Stimulated activated CD4-positive, alpha-beta T cell treated with anti-CD3 and anti-CD28 coated beads, Interleukin-12 subunit alpha, Interleukin-12 subunit beta, amount 100 ng/mL, for 48 hours (primary cell): ENCODE measurements at regions not wholly inside any gene's neighbourhood (a gene's known extent, or its start where the extent isn't known, plus 50 kb on each side); places are given as distances from the start of the nearest gene placed in this dataset.
"Not testable (repeated sequence)": the region's sequence is repeated elsewhere in the genome, so short reads cannot be mapped to it uniquely, and the experiment has no call there.

Experiments
- DNase-seq, 3 donors: peaks; one replicate each; pipeline ENCODE4 v3.0.0-alpha.2; 2020; ENCODE audit warnings: low read depth in 2 of 3, low spot score in 1 of 3

DNA sequence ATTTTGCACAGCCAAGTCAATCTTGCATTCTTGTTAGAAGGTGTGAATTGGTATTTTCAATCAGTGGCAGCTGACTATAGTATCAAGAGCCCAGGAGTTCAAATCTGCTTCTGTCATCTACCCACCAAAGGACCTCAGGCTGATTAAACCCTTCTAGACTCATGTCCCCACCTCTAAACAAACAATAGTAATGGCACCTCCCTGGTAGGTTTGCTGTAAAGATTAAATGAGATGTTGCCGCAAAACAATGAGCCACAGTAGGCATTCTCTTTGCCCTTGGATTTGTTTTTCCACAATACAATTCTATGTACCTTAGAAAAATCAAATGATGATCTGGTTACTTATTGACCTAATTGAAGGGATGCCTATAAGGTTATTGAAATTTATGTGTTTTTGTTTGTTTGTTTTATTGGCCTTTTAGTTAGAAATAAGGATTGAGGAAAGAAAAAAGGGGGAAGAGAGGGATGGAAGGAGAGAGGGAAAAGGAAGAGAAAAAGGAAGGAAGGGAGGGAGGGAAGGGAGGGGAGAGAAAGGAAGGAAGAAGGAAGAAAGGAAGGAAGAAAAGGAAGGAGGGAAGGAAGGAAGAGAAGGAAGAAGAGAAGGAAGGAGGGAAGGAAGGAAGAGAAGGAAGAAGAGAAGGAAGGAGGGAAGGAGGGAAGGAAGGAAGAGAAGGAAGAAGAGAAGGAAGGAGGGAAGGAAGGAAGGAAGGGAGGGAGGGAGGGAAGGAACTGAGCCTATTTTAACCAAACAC is 110.7 kb downstream of the ETS2 start:
- DNase-seq, result no peak

DNA sequence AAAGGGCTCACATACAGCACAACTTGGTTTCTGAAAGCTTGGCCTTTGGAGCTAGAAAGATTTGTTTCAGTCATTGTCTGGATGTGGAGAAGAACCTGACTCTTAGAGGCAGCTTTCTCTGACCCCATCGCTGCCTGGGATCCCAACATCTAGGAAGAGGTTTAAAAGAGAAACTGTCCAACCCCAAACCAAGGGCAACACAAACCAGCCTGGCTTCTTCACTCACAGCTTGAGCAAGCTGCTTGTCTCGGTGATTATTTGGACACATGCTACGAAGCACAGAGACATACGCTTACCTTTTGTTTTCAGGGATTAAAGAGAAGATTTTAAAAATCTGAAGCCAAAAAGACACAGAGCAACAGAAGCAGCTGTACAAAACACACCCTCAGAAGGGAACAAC is 109.8 kb downstream of the ETS2 start:
- DNase-seq, result no peak

DNA sequence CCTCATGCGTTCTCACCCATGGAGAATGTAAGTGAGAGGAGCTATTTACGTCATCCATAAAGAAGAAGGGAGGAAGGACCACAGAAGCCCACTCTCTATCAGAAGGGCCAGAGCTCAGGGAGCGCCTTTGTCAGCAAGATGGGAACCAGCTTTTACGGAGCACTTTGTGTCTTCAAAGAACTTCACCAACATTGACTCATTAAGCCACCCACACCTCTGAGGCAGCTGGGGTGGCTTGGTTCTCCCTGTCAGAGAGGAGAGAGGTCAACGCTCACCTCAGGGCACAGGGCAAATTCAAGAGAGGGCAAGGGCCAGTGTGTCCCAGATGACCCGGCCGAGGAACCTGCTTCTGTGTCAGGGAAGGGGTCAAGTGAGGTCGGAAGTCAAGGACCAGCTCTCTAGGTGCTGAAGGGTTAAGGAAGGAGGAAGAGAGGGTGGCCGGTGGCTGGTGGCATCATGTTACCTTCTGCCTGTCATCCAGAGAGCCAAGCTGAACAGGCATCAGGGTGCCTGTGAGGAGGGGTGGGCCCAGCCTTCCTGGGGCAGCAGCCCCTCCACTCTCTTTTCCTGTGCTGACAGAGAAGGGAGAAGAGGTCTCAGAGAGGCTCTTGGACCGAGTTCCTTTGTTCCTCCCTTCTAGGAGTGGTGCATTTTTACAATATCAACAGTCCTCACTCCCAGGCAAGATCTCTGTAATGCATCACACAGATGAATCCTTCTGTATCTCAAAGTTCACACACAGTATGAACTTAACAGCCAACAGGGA is 109.0 kb downstream of the ETS2 start:
- DNase-seq, result peak in 1 of 3 donors; percentile 9

DNA sequence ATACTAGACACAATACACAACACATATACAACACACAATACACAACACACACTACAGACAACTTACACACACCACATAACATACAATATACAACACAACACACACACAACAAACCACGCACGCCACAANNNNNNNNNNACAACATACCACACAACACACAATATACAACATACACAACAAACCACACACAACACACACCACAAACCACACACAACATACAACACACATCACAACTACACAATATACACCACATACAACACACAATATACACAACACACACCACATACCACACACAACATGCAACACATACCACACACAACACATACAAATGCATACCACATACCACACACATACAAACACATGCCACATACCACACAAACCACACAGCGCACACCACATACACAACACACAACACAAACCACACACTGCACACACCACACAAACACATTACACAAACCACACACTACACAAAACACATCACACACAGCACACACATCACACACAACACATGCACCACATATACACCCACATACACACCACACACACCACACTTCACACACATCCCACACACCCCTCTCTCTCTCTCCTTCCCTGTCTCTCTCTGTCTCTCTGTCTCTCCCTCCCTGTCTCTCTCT is 108.3 kb downstream of the ETS2 start:
- no peak for DNase-seq

DNA sequence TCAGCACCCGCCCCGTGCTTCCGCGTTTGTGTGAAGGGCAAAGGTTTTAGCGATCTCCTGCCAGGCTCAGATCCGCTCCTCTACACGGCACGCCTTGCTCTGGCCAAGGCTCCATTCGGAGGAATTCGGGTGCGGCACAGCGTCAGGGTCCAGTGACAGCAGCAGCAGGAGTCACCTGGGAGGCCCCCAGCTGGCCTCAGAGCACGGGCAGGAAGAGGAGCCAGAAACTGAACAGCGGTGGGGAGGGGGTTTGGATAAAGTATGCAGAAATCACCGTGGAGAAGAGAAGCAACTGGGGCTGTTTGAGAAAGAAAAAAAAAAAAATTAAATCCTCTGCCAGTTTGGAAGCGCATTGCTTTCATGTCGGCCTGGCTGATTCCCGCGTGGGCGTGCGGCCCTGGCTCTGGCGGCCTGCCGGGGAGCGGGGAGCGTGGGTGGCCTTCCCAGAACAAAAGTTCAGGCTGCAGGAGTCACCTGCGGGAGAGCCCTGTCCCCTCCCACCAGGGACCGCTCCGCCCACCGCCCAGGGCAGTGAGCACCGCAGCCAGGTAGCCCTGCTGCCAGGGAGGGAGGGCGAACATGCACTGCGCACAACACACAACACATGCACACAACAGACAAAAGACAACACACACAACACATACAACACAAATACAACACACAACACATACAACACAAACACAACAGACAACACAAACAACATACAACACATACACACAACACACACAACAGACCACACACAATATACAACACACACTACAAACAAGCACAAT is 107.6 kb downstream of the ETS2 start:
- DNase-seq, result no peak

DNA sequence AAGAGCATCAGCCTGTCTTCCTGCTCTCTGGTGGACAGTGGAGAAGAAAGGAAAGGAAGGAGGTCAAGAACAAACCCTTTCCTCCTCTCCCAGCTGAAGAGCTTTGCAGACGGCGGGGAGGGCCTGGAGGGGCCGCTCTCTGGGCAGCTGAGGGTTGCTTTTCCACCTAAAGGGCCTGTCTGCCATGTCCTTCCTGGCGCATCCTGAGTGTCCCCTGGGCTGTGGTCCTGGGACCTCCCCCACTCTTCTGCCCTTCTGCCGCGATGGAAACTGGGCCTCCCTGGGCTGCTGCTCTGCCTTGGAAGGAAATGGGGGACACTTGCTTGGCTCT is 107.0 kb downstream of the ETS2 start:
- no peak for DNase-seq

DNA sequence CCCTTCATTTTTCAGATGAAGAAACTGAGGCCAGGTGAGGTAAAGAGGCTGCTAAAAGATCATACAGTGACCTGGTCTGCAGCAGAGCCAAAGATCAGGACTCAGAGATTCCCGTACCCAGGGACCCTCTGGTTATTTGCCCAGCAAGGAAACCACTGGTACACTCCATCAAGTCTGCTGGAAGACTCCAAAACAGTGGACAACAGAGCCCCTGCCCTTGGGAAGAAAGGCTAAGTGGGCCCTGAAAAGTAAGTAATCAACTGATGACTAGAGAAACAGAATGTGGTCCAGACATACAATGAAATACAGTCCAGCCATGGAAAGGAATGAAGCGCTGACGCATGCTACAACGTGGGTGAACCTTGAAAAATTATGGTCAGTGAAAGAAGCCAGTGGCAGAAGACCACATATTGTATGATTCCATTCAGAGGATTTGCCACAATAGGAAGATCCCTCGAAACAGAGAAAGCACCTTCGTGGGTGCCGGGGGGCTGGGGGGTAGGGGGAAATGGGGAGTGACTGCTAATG is 106.4 kb downstream of the ETS2 start:
- DNase-seq, result no peak

DNA sequence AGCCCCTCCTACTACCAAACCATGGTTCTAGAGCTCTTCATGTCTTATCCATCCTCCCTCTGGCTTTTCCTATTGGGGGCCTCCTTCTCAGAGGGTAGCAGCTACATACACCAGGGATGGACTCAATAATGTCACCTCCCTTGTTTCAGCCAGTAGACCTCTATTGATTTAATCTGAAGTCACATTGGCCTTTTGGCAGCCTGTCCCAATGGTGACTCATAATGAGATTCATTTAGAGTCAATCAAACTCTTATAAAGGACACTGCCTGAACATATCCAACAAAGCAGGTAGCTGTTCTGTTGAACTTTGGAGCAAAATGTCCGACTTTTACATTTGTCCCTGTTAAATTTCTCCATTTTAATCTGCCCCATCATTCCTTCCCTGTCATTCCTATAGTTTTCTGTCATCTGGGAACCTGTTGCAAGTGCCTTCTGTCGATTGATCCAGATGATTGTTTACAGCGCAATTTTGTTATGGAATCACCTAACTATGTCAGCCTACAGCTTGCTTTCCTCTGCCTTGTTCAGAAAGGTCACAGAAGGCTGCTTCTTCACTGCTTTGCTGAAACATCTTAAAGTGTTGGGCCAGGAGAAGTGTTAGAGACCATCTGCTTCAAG is 105.9 kb downstream of the ETS2 start:
- DNase-seq, result no peak

DNA sequence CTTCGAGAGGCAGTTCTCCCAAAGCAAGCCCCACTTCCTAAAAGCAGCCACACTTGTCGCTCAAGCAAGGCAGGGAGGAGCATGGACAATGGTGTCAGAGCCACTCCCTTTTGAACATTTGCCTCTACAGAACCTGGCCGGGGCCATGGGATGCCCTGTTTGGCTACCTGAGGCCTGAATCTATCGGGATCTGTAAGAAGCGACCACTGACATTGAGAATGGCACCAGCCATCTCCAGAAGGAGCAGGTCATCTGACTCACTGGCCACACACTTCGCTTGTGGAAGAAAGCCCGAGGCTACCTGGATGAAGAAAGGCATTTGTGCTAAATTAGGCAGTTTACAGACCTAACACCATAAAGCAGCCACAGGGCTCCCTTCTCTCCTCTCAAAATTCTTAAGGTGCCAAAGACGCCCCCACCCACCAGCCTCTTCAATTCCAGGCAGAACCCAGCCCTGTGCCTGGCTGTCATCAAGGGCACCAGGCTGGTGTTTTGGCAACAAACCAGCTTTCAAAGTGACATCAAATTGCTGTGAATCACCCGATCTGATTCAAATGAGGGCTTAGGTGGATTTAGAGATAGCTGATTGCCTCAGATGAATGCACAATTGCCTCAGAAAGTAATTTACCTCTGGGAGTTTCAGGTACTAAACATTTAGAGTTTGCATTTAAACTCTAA is 104.8 kb downstream of the ETS2 start:
- peak in 1 of 3 donors; percentile 14 for DNase-seq

DNA sequence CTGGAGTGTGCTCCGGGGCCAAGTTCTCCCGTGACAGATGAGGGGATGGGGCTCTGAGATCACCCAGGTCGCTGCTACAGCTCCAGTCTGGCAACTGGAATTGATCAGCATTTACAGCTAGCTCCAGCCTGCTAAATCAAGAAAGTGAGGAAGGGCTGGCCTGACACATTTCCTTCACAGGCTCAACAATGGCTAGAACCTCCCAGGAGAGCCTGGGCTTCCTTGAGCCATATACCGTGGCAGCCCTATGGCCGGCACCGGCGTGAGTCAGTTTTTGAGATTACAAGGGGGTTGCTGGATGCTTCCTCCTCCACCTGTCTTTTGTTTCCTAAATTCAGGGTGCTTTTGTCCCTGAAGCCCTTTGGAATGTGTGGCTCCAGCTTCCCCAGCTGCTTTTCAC is 104.2 kb downstream of the ETS2 start:
- DNase-seq, result no peak

DNA sequence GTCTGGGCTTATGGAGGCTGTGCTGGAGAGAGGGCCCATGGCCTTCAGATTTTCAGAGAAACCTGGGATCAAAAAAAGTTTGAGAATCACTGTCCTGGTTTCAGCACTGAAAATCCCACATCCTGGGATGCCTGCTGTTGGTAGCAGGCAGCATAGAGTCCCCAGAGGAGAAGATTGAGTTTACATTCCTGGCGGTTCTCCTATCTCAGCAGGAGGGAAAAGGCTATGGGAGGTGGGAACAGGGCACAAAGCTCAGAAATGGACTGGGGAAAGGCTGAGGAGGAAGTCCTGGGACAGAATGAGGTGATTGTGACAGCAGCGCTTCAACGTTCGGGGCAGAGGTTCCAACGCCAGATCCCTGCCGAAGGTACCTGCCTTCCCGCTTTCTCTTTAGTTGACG is 103.4 kb downstream of the ETS2 start:
- no peak for DNase-seq

DNA sequence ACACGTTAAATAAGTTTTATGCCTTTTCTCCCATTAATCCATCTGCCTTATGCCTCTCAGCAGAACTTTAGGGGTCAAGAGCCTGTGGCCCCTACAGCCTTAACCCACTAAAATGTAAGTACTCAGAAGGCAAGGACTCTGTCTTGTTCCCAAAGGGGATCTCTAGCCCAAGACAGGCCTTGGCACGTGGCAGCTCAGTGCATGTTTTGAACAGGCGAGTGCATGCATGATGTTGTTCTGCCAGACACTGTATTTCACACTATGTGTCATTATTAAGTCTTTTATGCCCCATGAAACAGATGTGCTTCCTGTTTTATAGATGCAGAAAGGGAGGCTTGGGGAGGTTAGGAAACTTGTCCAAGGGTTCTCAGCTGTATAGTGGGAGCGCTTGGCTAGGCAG is 102.8 kb downstream of the ETS2 start:
- no peak for DNase-seq

DNA sequence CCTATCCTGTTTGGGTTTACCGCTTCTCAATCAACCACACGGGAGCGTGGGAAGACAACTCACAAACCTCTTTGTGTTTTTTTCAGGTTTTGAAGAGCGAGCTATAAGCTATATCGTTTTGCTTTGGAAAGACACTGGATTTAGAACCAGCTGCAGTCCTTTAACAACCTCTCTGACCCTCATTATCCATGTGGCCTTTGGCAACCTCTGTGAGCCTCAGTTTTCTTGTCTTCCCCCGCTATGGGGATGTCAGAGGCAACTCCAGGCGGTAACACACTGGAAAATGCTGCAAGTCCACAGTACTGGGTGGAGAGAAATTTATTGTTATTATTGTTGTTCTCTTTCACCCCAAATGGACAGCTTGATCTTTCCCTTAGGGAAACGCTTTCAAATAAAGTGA is 100.0 kb downstream of the ETS2 start:
- DNase-seq, result no peak

DNA sequence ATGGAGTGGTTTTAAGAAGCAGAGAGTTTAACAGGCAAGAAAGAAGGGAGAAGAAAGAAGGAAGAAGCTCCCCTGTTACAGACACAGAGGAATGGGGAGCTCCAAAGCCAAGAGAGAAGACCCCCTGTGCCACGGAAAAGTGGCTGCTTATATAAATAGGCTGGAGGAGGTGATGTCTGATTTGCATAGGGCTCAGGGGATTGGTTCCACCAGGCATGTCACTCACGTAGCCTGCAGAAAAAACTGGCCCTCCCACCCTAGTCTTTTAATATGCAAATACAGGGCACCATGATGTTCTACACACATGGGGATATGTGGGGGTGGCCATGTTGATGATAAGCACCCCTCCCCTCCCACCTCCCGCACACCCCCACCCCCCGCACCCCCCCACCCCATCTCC is 99.6 kb downstream of the ETS2 start:
- no peak for DNase-seq

DNA sequence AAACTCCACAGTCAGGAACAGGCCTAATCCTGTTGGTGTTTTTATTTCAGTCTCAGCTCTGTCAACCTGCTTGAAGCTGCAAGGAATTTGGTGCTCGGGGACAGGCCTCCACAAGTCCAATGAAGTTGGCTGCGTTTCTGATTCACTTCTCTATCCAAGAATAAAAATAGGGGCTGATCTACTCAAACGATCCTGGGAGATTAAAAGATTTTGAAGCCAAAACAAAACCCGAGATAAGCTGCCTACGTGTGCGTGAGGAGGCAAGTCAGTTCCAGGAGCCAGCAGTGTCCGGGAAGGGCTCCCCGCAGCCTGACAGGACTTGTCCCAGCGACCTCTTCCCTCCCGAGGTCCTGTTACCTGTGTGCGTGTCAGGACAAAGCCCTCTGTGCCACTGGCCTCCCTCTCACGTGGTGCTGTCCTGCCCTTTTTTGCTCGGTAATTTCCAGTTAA is 98.0 kb downstream of the ETS2 start:
- no peak for DNase-seq

DNA sequence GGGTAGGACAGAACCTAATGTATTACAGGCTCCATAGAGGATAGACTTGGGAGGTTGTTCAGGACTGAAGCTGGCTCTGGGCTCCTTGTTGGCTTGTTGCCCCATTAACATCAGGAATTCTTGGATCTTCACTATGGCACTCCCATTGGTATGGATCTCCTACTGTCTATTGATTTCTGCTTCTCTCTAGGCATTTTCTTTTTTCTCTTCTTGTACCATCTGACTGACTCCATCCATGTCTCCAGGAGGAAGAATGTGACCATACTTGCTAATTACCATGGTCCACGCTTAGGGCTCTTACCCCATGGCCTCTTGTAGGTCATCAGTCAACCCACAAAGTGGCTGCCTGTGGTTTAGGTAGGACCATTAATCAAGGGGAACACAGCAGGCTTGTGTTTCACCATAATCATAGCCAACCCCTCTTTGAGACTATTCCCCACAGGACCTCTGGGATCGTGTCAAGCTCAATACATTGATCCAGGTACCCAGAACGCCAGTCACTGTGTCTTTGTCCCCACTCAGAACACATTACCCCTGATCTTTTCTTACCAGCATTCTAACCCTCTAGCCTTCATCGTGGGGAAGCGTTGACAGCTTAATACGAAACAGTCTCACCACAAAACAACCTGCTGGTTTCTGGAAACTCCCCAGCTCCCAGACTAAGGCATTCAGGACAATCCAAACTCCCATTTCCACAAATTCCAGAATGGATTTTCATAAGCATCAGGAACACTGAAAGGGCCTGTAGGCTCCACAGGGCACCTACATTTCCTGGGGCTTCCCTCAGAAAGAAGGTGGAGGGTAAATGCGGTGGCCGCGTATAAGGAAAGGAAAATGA is 97.1 kb downstream of the ETS2 start:
- DNase-seq, result no peak

DNA sequence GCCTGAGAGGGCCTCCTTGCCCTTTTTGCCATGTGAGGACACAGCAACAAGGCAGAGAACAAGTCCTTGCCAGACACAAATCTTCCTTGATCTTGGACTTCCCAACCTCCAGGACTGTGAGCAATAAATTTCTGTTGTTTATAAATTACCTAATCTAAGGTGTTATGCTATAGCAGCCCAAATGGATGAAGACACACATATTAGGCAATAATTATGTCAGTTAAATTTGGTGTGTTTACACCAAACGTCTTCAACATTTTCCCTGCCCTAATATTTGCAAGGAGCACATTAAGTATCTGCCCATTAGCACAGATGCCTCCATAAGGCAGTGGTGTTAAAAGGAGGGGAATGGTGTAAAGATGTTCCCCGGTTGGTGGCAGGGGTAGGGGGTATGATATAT is 94.8 kb downstream of the ETS2 start:
- DNase-seq, result no peak

DNA sequence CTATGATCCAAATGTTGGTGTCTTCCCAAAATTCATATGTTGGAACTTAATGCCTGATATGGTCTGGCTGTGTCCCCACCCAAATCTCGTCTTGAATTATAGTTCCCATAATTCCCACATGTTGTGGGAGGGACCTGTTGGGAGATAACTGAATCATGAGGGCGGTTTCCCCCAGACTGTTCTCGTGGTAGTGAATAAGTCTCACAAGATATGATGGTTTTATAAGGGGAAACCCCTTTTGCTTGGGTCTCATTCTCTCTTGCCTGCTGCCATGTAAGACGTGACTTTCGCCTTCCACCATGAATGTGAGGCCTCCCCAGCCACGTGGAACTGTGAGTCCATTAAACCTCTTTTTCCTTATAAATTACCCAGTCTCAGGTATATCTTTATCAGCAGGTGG is 94.3 kb downstream of the ETS2 start:
- not testable (repeated sequence) for DNase-seq

DNA sequence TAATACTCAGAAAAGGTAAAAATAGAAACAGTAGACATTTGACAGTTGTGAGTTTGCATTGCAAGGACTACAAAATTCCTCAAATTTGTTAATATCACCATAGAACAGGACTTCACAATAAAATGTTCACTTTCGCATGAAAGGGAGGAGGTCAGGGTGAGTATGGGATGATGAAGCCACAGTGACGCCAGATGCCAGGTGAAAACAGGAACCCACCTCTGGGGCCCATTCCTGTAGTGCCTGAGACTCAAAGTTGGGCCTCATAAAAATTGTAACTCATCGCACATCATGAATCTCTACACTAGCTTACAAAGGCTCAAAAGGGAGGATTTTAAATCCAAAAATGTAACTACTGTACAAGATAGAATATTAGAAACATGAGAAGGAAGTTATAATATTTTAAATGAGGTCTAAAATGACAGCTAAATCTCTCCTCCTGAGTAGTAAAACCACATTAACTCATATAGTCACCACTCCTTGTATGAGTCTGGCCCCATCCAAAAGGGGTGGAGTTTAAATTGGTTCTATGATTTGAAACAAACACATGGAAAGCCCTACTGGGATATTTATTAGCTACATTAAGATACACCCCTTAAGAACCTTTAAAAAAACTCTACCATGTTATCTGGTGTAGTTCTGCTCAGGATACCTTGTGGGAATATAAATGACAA is 93.7 kb downstream of the ETS2 start:
- DNase-seq, result no peak
